Erythroblast (primary cell): ENCODE measurements at regions not wholly inside any gene's neighbourhood (a gene's known extent, or its start where the extent isn't known, plus 50 kb on each side); places are given as distances from the start of the nearest gene placed in this dataset.

Source experiments
- DNase-seq, 2 experiments: peaks; one replicate each; lab custom pipeline; 2025; lab: John Stamatoyannopoulos, UW
- GATA1 ChIP-seq: IDR thresholded peaks from 2 replicates; pipeline ENCODE4 v1.6.1; 2011; ENCODE audit warnings: low read depth, mild to moderate bottlenecking, control low read depth, low read length, moderate library complexity
- POLR2A ChIP-seq: IDR thresholded peaks from 2 replicates; pipeline ENCODE4 v1.6.1; 2011; ENCODE audit warnings: mild to moderate bottlenecking, low read length

- TF ChIP-seq GATA1 = no peak
- no peak for DNase-seq
These were observed 634.2 kb upstream of the SETBP1 start for GRCh38 chr18:44046376-44046975.

GRCh38 chr18:44047585-44047984, 633.1 kb upstream of the SETBP1 start:
- no peak for DNase-seq
- no peak for TF ChIP-seq GATA1
- TF ChIP-seq POLR2A = no peak

GRCh38 chr18:44048435-44048834, 632.3 kb upstream of the SETBP1 start:
- no peak for DNase-seq
- TF ChIP-seq GATA1 = no peak
- no peak for TF ChIP-seq POLR2A

GRCh38 chr18:44048846-44049245, 631.8 kb upstream of the SETBP1 start:
- TF ChIP-seq GATA1 (no peak), POLR2A (no peak)
- no peak for DNase-seq

GRCh38 chr18:44051026-44051425, 629.7 kb upstream of the SETBP1 start:
- DNase-seq = no peak
- no peak for TF ChIP-seq POLR2A
- TF ChIP-seq GATA1 = no peak

- TF ChIP-seq GATA1 (no peak), POLR2A (no peak)
These were observed 626.2 kb upstream of the SETBP1 start for GRCh38 chr18:44054514-44054913.

GRCh38 chr18:44060197-44060596, 620.5 kb upstream of the SETBP1 start:
- DNase-seq = no peak
- no peak for TF ChIP-seq POLR2A
- no peak for TF ChIP-seq GATA1

More at GRCh38 chr18:44054514-44054913, 626.2 kb upstream of the SETBP1 start:
- DNase-seq = no peak

- no peak for TF ChIP-seq GATA1
- no peak for TF ChIP-seq POLR2A
- DNase-seq = no peak
These were observed 619.2 kb upstream of the SETBP1 start for GRCh38 chr18:44061438-44061837.

GRCh38 chr18:44062345-44062744, 618.3 kb upstream of the SETBP1 start:
- DNase-seq = no peak
- TF ChIP-seq POLR2A (no peak), GATA1 (no peak)

GRCh38 chr18:44065206-44065605, 615.5 kb upstream of the SETBP1 start:
- no peak for TF ChIP-seq GATA1
- no peak for TF ChIP-seq POLR2A
- no peak for DNase-seq

GRCh38 chr18:44066541-44066940, 614.1 kb upstream of the SETBP1 start:
- TF ChIP-seq GATA1 (no peak), POLR2A (no peak)
- DNase-seq = no peak

- DNase-seq = no peak
- no peak for TF ChIP-seq POLR2A
These were observed 613.5 kb upstream of the SETBP1 start for GRCh38 chr18:44067186-44067585.

- no peak for TF ChIP-seq POLR2A
- no peak for TF ChIP-seq GATA1
- no peak for DNase-seq
These were observed 605.6 kb upstream of the SETBP1 start for GRCh38 chr18:44075038-44075437.

GRCh38 chr18:44079606-44080005, 601.1 kb upstream of the SETBP1 start:
- no peak for TF ChIP-seq GATA1
- no peak for TF ChIP-seq POLR2A

GRCh38 chr18:44080054-44080453, 600.6 kb upstream of the SETBP1 start:
- TF ChIP-seq GATA1 = no peak
- TF ChIP-seq POLR2A = no peak
- DNase-seq = peak; percentile 39 to 47

More at GRCh38 chr18:44079606-44080005, 601.1 kb upstream of the SETBP1 start:
- DNase-seq = peak; percentile 81 to 93
